ENCODE measurements at regions not wholly inside any gene's neighbourhood (a gene's known extent, or its start where the extent isn't known, plus 50 kb on each side); places are given as distances from the start of the nearest gene placed in this dataset.
"Not testable (repeated sequence)": the region's sequence is repeated elsewhere in the genome, so short reads cannot be mapped to it uniquely, and the experiment has no call there.

- DNase-seq, result no peak
These were observed 201.0 kb downstream of the OSTF1 start for GRCh38 chr9:75289332-75289731.

GRCh38 chr9:75299324-75299723, 211.0 kb downstream of the OSTF1 start:
- DNase-seq, result no peak

- DNase-seq, result no peak
These were observed 245.3 kb downstream of the OSTF1 start for GRCh38 chr9:75333624-75334023.

GRCh38 chr9:75358846-75359245, 270.5 kb downstream of the OSTF1 start:
- no peak for DNase-seq

GRCh38 chr9:75359638-75360037, 271.3 kb downstream of the OSTF1 start:
- no peak for DNase-seq

- no peak for DNase-seq
These were observed 271.9 kb downstream of the OSTF1 start for GRCh38 chr9:75360252-75360651.

- DNase-seq, result not testable (repeated sequence)
These were observed 274.1 kb downstream of the OSTF1 start for GRCh38 chr9:75362446-75362845.

- DNase-seq, result no peak
These were observed 276.9 kb downstream of the OSTF1 start for GRCh38 chr9:75365196-75365595.

- DNase-seq, result no peak
These were observed 281.7 kb downstream of the OSTF1 start for GRCh38 chr9:75369989-75370388.

- no peak for DNase-seq
These were observed 284.4 kb downstream of the OSTF1 start for GRCh38 chr9:75372499-75373268.

- DNase-seq, result no peak
These were observed 288.5 kb downstream of the OSTF1 start for GRCh38 chr9:75376680-75377254.

GRCh38 chr9:75378036-75378435, 289.7 kb downstream of the OSTF1 start:
- no peak for DNase-seq

GRCh38 chr9:75378926-75379325, 290.6 kb downstream of the OSTF1 start:
- DNase-seq, result no peak

- no peak for DNase-seq
These were observed 293.8 kb downstream of the OSTF1 start for GRCh38 chr9:75382126-75382525.

- DNase-seq, result not testable (repeated sequence)
These were observed 295.2 kb downstream of the OSTF1 start for GRCh38 chr9:75383420-75384034.

- no peak for DNase-seq
These were observed 296.9 kb downstream of the OSTF1 start for GRCh38 chr9:75385236-75385635.

GRCh38 chr9:75389101-75389500, 300.8 kb downstream of the OSTF1 start:
- no peak for DNase-seq

GRCh38 chr9:75390951-75391350, 302.6 kb downstream of the OSTF1 start:
- DNase-seq, result no peak

GRCh38 chr9:75391497-75391896, 303.2 kb downstream of the OSTF1 start:
- DNase-seq, result no peak

GRCh38 chr9:75395336-75395735, 307.0 kb downstream of the OSTF1 start:
- no peak for DNase-seq

GRCh38 chr9:75397836-75398235, 309.5 kb downstream of the OSTF1 start:
- DNase-seq, result no peak

- no peak for DNase-seq
These were observed 320.1 kb downstream of the OSTF1 start for GRCh38 chr9:75408391-75408790.

GRCh38 chr9:75410405-75410804, 322.1 kb downstream of the OSTF1 start:
- DNase-seq, result no peak
